ENCODE measurements at regions not wholly inside any gene's neighbourhood (a gene's known extent, or its start where the extent isn't known, plus 50 kb on each side); places are given as distances from the start of the nearest gene placed in this dataset.

DNA sequence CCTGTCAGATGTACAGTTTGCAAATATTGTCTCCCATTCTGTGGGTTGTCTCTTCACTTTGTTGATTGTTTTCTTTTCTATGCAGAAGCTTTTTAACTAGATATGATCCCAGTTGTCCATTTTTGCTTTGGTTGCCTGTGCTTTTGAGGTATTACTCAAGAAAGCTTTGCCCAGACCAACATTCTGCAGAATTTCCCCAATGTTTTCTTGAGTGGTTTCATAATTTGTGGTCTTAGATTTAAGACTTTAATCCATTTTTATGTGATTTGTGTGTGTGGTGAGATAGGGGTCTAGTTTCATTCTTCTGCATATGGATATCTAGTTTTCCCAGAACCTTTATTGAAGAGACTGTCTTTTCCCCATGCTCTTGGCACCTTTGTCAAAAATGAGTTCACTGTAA is 116.9 kb downstream of the DUSP10 start:
- TF ChIP-seq, protein P1, sequence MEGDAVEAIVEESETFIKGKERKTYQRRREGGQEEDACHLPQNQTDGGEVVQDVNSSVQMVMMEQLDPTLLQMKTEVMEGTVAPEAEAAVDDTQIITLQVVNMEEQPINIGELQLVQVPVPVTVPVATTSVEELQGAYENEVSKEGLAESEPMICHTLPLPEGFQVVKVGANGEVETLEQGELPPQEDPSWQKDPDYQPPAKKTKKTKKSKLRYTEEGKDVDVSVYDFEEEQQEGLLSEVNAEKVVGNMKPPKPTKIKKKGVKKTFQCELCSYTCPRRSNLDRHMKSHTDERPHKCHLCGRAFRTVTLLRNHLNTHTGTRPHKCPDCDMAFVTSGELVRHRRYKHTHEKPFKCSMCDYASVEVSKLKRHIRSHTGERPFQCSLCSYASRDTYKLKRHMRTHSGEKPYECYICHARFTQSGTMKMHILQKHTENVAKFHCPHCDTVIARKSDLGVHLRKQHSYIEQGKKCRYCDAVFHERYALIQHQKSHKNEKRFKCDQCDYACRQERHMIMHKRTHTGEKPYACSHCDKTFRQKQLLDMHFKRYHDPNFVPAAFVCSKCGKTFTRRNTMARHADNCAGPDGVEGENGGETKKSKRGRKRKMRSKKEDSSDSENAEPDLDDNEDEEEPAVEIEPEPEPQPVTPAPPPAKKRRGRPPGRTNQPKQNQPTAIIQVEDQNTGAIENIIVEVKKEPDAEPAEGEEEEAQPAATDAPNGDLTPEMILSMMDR (IDR thresholded peaks at IDR 0.05): no peak
- no peaks in the 10 kb centered on the region for H3K27me3 ChIP-seq (ENCODE audit: low read depth)
- no peak overlapping the region for H3K4me3 ChIP-seq
- intact Hi-C loops (cut with DNase I): no loop called here
- ATAC-seq (no peak), DNase-seq (no peak)
- H3K27ac ChIP-seq: no peak overlapping the region
- H3K9me3 ChIP-seq: no peaks in the 10 kb centered on the region
- no peaks in the 10 kb centered on the region for H3K4me1 ChIP-seq
- H3K36me3 ChIP-seq: no peaks in the 10 kb centered on the region

DNA sequence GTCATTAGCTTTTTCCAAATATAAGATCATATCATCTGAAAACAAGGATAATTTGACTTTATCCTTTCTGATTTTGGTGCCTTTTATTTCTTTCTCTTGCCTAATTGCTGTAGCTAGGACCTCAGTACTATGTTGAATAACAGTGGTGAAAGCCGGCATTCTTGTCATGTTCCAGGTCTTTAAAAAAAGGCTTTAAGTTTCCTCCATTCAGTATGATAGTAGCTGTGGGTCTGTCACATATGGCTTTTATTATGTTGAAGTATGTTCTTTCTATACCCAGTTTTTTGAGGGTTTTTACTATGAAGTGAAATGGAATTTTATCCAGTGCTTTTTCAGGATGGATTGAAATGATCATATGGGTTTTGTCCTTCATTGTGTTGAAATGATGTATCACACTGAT is 115.8 kb downstream of the DUSP10 start:
- ATAC-seq (no peak), DNase-seq (no peak)
- TF ChIP-seq, protein P1 (IDR thresholded peaks at IDR 0.05): no peak
- no peak overlapping the region for H3K4me3 ChIP-seq
- H3K36me3 ChIP-seq: no peaks in the 10 kb centered on the region
- no peaks in the 10 kb centered on the region for H3K4me1 ChIP-seq
- intact Hi-C loops (cut with DNase I): no loop called here
- H3K27me3 ChIP-seq (ENCODE audit: low read depth): no peaks in the 10 kb centered on the region
- H3K9me3 ChIP-seq: no peaks in the 10 kb centered on the region
- no peak overlapping the region for H3K27ac ChIP-seq

DNA sequence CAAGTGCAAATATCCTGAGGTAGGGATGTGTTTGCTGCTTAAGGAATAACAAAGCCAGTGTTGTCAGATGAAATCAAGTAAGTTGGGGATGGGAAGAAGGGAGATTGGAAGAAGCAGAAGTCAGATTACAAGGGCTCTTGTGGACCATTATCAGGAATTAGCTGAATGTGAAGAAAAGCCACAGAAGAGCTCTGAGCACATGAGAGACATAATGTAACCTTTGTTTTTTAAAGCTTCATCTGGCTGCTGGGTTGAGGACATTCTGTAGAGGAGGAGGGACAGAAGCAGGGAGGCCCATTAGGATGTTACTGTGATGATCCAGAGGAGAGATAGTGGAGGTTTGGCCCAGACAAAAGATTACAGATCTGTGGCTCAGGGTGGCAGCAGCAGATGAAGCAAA is 111.7 kb downstream of the DUSP10 start:
- Histone ChIP-seq H3K27me3 (ENCODE audit: low read depth) (no peaks in the 10 kb centered on the region), H3K4me3 (no peak overlapping the region), H3K36me3 (no peaks in the 10 kb centered on the region), H3K27ac (no peak overlapping the region), H3K4me1 (no peaks in the 10 kb centered on the region), H3K9me3 (no peaks in the 10 kb centered on the region)
- TF ChIP-seq, protein P1 (IDR thresholded peaks at IDR 0.05): no peak
- intact Hi-C loops (cut with DNase I): no loop called here
- DNase-seq (no peak), ATAC-seq (no peak)

DNA sequence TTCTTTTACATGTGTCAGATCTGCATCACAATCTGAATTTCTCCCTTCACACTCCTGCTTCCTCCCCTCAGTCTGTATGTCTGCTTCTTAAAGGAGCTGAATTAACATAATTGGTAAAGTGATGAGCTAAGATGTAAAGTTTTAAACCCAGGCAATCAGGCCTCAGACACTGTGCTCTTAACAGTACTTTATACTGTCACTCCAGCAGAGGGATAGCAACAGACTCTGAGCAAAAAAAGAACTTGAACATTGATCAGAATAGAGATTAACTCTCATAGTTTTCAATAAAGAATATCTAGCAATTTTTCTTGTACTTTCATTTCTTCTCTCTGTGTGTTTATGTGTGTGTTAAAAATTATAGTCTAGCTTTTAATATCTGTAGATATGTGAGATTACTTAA is 110.3 kb downstream of the DUSP10 start:
- Histone ChIP-seq H3K27ac (no peak overlapping the region), H3K36me3 (no peaks in the 10 kb centered on the region), H3K4me1 (no peaks in the 10 kb centered on the region), H3K27me3 (ENCODE audit: low read depth) (no peaks in the 10 kb centered on the region), H3K4me3 (no peak overlapping the region), H3K9me3 (no peaks in the 10 kb centered on the region)
- DNase-seq: no peak
- intact Hi-C loops (cut with DNase I): no loop called here
- TF ChIP-seq, protein P1 (IDR thresholded peaks at IDR 0.05): no peak
- no peak for ATAC-seq

DNA sequence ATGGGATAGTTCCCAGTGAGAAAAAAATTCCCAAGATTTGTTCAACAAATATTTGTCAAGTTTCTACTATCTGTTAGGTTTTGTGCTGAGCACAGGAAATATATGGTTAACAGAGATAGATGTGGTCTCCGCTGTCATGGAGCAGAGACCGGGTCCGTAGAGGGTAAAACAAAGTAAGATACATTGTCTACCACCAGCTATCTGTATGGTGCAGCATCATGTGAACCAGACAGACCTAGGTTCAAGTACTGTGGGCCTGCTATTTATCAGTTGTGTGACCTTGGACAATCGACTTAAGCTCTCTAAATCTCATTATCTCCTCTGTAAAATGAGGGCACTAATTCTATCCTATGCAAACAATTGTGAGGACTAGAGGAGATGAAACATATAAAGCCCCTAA is 109.8 kb downstream of the DUSP10 start:
- no peak overlapping the region for H3K4me3 ChIP-seq
- H3K9me3 ChIP-seq: no peaks in the 10 kb centered on the region
- H3K4me1 ChIP-seq: no peaks in the 10 kb centered on the region
- no peaks in the 10 kb centered on the region for H3K36me3 ChIP-seq
- no peaks in the 10 kb centered on the region for H3K27me3 ChIP-seq (ENCODE audit: low read depth)
- intact Hi-C loops (cut with DNase I): no loop called here
- no peak overlapping the region for H3K27ac ChIP-seq
- TF ChIP-seq, protein P1 (IDR thresholded peaks at IDR 0.05): no peak
- no peak for DNase-seq
- ATAC-seq: no peak

DNA sequence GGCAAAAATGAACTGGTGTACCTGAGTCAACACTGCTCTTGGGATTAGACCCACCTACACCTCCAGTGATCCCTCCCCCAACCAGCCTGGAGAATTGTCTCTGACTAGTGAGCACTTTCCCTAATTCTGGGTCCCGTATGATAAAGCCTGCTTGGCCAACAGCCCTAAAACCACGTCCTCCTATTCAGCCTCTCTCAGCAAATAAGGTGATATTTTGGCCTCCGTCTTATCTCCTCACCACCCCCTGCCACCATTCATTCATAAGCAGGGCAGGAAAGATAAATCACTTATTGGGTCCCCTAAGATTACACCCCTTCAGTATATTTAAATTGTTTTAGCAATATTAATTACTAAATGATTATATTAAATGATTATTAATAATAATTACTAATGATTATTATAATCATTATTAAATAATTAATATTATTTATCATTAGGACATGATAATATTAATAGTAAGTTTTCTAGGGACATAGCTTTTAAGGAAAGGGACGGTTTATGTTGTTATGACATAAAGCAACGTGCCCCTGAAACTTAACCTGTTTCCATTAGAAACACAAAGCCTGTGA is 108.0 kb downstream of the DUSP10 start:
- TF ChIP-seq, protein P1 (IDR thresholded peaks at IDR 0.05): no peak
- no peaks in the 10 kb centered on the region for H3K27me3 ChIP-seq (ENCODE audit: low read depth)
- intact Hi-C loops (cut with DNase I): no loop called here
- H3K4me3 ChIP-seq: no peak overlapping the region
- no peaks in the 10 kb centered on the region for H3K36me3 ChIP-seq
- DNase-seq (no peak), ATAC-seq (no peak)
- no peaks in the 10 kb centered on the region for H3K4me1 ChIP-seq
- H3K27ac ChIP-seq: no peak overlapping the region
- H3K9me3 ChIP-seq: no peaks in the 10 kb centered on the region
